Liver (tissue), 3 donors: ENCODE measurements at regions not wholly inside any gene's neighbourhood (a gene's known extent, or its start where the extent isn't known, plus 50 kb on each side); places are given as distances from the start of the nearest gene placed in this dataset.

Source experiments
- CTCF ChIP-seq: fragments of 150-350 bp; IDR thresholded peaks from 2 replicates; pipeline ENCODE4 v1.5.1; 2017; ENCODE audit warnings: improper control_type of control experiment, low read depth, low read length; ENCODE audit not compliant: missing input control
- RAD21 ChIP-seq, 2 donors: IDR thresholded peaks; 2 replicates each; pipeline ENCODE4 v1.6.1; 2016; ENCODE audit warnings: antibody characterized with exemption in 2 of 2, mild to moderate bottlenecking in 2 of 2
- REST ChIP-seq: IDR thresholded peaks from 2 replicates; pipeline ENCODE4 v1.6.1; 2016; ENCODE audit warnings: antibody characterized with exemption, mild to moderate bottlenecking
- donor health status: healthy.
- donor health status: healthy.

GRCh38 chr4:56220261-56220660 lies 167.0 kb downstream of the AASDH start:
- TF ChIP-seq CTCF (no peak), RAD21 (IDR thresholded peaks at IDR 0.05) (no peak), REST (no peak)
